ENCODE measurements at regions not wholly inside any gene's neighbourhood (a gene's known extent, or its start where the extent isn't known, plus 50 kb on each side); places are given as distances from the start of the nearest gene placed in this dataset.
A peak's percentile ranks its signal among the peaks of the same experiment; 100 is the strongest.

GRCh38 chr20:1831096-1831495, 64.1 kb upstream of the SIRPA start:
- no peak overlapping the region for H3K4me3 ChIP-seq (ENCODE audit: insufficient read depth, low read length)
- H3K27me3 ChIP-seq (ENCODE audit: insufficient read depth, low read length), result no peaks in the 10 kb centered on the region
- no peaks in the 10 kb centered on the region for H4K20me1 ChIP-seq (ENCODE audit: insufficient read depth, low read length)
- DNase-seq (ENCODE audit: insufficient read length, low spot score, missing footprints), result no peak
- H2AFZ ChIP-seq (ENCODE audit: low read length), result no peak overlapping the region
- H3K36me3 ChIP-seq (ENCODE audit: insufficient read depth, low read length), result no peaks in the 10 kb centered on the region
- no peaks in the 10 kb centered on the region for H3K9me3 ChIP-seq (ENCODE audit: low read depth, low read length)
- H3K27ac ChIP-seq (ENCODE audit: low read depth, low read length), result no peak overlapping the region
- no peak overlapping the region for H3K4me2 ChIP-seq (ENCODE audit: insufficient read depth, low read length)
- no peak for TF ChIP-seq CTCF (IDR thresholded peaks at IDR 0.05; ENCODE audit: extremely low read depth, low read depth, low read length)
- no peaks in the 10 kb centered on the region for H3K79me2 ChIP-seq (ENCODE audit: insufficient read depth, low read length)
- peaks cover 27% of the 10 kb centered on the region for H3K4me1 ChIP-seq (ENCODE audit: insufficient read depth, low read length)

- no peaks in the 10 kb centered on the region for H3K27me3 ChIP-seq (ENCODE audit: insufficient read depth, low read length)
- no peaks in the 10 kb centered on the region for H3K79me2 ChIP-seq (ENCODE audit: insufficient read depth, low read length)
- peaks cover 34% of the 10 kb centered on the region for H3K4me1 ChIP-seq (ENCODE audit: insufficient read depth, low read length)
- TF ChIP-seq CTCF (IDR thresholded peaks at IDR 0.05; ENCODE audit: extremely low read depth, low read depth, low read length), result no peak
- peak overlapping the region; percentile 81 for H3K27ac ChIP-seq (ENCODE audit: low read depth, low read length)
- peak overlapping the region; percentile 46 for H3K4me2 ChIP-seq (ENCODE audit: insufficient read depth, low read length)
- peak; percentile 99 for DNase-seq (ENCODE audit: insufficient read length, low spot score, missing footprints)
- no peaks in the 10 kb centered on the region for H4K20me1 ChIP-seq (ENCODE audit: insufficient read depth, low read length)
- H3K4me3 ChIP-seq (ENCODE audit: insufficient read depth, low read length), result no peak overlapping the region
- no peak overlapping the region for H2AFZ ChIP-seq (ENCODE audit: low read length)
- no peaks in the 10 kb centered on the region for H3K9me3 ChIP-seq (ENCODE audit: low read depth, low read length)
- H3K36me3 ChIP-seq (ENCODE audit: insufficient read depth, low read length), result no peaks in the 10 kb centered on the region
Measured at GRCh38 chr20:1830240-1830639, 65.0 kb upstream of the SIRPA start.

GRCh38 chr20:1829531-1829930, 65.7 kb upstream of the SIRPA start:
- no peaks in the 10 kb centered on the region for H3K79me2 ChIP-seq (ENCODE audit: insufficient read depth, low read length)
- no peaks in the 10 kb centered on the region for H3K36me3 ChIP-seq (ENCODE audit: insufficient read depth, low read length)
- no peak for TF ChIP-seq CTCF (IDR thresholded peaks at IDR 0.05; ENCODE audit: extremely low read depth, low read depth, low read length)
- H2AFZ ChIP-seq (ENCODE audit: low read length), result peak overlapping the region; percentile 35
- H3K4me3 ChIP-seq (ENCODE audit: insufficient read depth, low read length), result no peak overlapping the region
- peak overlapping the region; percentile 81 for H3K27ac ChIP-seq (ENCODE audit: low read depth, low read length)
- no peak overlapping the region for H3K4me2 ChIP-seq (ENCODE audit: insufficient read depth, low read length)
- H3K9me3 ChIP-seq (ENCODE audit: low read depth, low read length), result no peaks in the 10 kb centered on the region
- no peaks in the 10 kb centered on the region for H4K20me1 ChIP-seq (ENCODE audit: insufficient read depth, low read length)
- DNase-seq (ENCODE audit: insufficient read length, low spot score, missing footprints), result no peak
- H3K4me1 ChIP-seq (ENCODE audit: insufficient read depth, low read length), result peaks cover 35% of the 10 kb centered on the region
- H3K27me3 ChIP-seq (ENCODE audit: insufficient read depth, low read length), result no peaks in the 10 kb centered on the region

GRCh38 chr20:1828786-1829131, 66.4 kb upstream of the SIRPA start:
- no peaks in the 10 kb centered on the region for H3K9me3 ChIP-seq (ENCODE audit: low read depth, low read length)
- no peaks in the 10 kb centered on the region for H4K20me1 ChIP-seq (ENCODE audit: insufficient read depth, low read length)
- DNase-seq (ENCODE audit: insufficient read length, low spot score, missing footprints), result no peak
- no peaks in the 10 kb centered on the region for H3K79me2 ChIP-seq (ENCODE audit: insufficient read depth, low read length)
- no peak overlapping the region for H3K4me3 ChIP-seq (ENCODE audit: insufficient read depth, low read length)
- no peak for TF ChIP-seq CTCF (IDR thresholded peaks at IDR 0.05; ENCODE audit: extremely low read depth, low read depth, low read length)
- peak overlapping the region; percentile 42 for H2AFZ ChIP-seq (ENCODE audit: low read length)
- no peaks in the 10 kb centered on the region for H3K27me3 ChIP-seq (ENCODE audit: insufficient read depth, low read length)
- no peak overlapping the region for H3K4me2 ChIP-seq (ENCODE audit: insufficient read depth, low read length)
- H3K36me3 ChIP-seq (ENCODE audit: insufficient read depth, low read length), result no peaks in the 10 kb centered on the region
- H3K27ac ChIP-seq (ENCODE audit: low read depth, low read length), result peak overlapping the region; percentile 64
- H3K4me1 ChIP-seq (ENCODE audit: insufficient read depth, low read length), result peaks cover 35% of the 10 kb centered on the region

Data from osteoblast (primary cell).